NT2/D1 (cell line): ENCODE measurements at regions not wholly inside any gene's neighbourhood (a gene's known extent, or its start where the extent isn't known, plus 50 kb on each side); places are given as distances from the start of the nearest gene placed in this dataset.

ENCODE experiments used
- SUZ12 ChIP-seq: IDR thresholded peaks from 2 replicates; pipeline ENCODE4 v1.6.1; 2011; ENCODE audit not compliant: insufficient read length, insufficient read depth; ENCODE audit errors: extremely low read depth
- YY1 ChIP-seq: IDR thresholded peaks from 2 replicates; pipeline ENCODE4 v1.6.1; 2011; ENCODE audit not compliant: insufficient read length, insufficient read depth

DNA sequence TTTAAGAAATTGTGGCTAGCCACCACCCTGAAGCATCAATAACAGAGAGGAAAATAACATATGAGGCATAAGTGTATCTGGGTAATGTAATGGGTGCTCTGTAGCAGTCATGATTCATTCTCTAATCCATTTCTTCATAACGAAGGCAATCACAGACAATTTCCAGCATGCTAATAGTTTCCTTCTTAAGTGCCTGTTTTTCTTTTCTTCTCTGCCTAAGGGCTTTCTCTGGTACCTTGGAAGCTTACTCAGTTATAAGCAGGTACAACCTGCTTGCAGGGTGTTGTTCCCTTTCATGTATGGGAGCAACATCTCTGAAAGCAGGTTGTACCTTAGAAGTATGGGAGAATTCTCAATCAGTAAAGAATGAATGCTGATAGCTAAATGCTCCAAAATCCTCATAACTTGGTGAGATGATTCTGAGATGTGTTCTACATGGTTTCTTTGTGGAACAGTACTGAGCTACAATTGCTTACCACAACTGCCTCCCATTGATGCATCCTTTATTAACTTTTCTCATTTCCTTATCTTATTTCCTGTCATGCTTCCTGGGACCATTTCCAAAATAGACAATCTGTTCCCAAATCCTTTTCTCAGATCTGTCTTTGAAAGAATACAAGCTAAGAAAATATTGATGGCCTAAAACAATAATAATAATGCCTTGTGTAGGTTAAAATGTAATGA, 247.6 kb downstream of the PAPSS1 start:
- no peak for TF ChIP-seq YY1
- TF ChIP-seq SUZ12, result no peak
